ENCODE measurements at regions not wholly inside any gene's neighbourhood (a gene's known extent, or its start where the extent isn't known, plus 50 kb on each side); places are given as distances from the start of the nearest gene placed in this dataset.

GRCh38 chr13:21884965-21885567 is 214.2 kb downstream of the FGF9 start (continued):
- TF ChIP-seq, protein P1, sequence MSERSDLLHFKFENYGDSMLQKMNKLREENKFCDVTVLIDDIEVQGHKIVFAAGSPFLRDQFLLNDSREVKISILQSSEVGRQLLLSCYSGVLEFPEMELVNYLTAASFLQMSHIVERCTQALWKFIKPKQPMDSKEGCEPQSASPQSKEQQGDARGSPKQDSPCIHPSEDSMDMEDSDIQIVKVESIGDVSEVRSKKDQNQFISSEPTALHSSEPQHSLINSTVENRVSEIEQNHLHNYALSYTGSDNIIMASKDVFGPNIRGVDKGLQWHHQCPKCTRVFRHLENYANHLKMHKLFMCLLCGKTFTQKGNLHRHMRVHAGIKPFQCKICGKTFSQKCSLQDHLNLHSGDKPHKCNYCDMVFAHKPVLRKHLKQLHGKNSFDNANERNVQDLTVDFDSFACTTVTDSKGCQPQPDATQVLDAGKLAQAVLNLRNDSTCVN (CRISPR knock-in tag; IDR thresholded peaks at IDR 0.05): no peak

GRCh38 chr13:21885714-21886224 is 214.9 kb downstream of the FGF9 start:
- Histone ChIP-seq H3K4me2 (ENCODE audit: insufficient read depth, low read length) (no peak overlapping the region), H3K4me3 (no peak overlapping the region), H3K79me2 (ENCODE audit: control insufficient read depth, insufficient read depth, low read length) (no peaks in the 10 kb centered on the region), H3K9me1 (ENCODE audit: control insufficient read depth, insufficient read depth, low read length) (no peaks in the 10 kb centered on the region), H3K9me3 (replicated peaks; ENCODE audit: control insufficient read depth, insufficient read depth, low read depth, low read length) (no peaks in the 10 kb centered on the region), H2AFZ (ENCODE audit: low read depth, low read length) (no peak overlapping the region), H3K27ac (ENCODE audit: extremely low read depth, low read depth, low read length) (no peak overlapping the region), H3K36me3 (ENCODE audit: control insufficient read depth, insufficient read depth, low read length) (no peaks in the 10 kb centered on the region), H3K4me1 (replicated peaks in 1 of 2; ENCODE audit: control insufficient read depth in 2 of 2, insufficient read depth in 2 of 2, low read length in 2 of 2) (no peaks in the 10 kb centered on the region), H4K20me1 (replicated peaks; ENCODE audit: control insufficient read depth, insufficient read depth, low read length) (no peaks in the 10 kb centered on the region), H3K27me3 (ENCODE audit: control insufficient read depth in 2 of 2, insufficient read depth in 2 of 2, low read length in 2 of 2) (peaks cover 0 to 6% of the 10 kb centered on the region in 2 experiments; a peak in 2 of 5 replicates), H3K9ac (ENCODE audit: insufficient read depth in 1 of 2, low read depth in 2 of 2, low read length in 2 of 2) (no peak overlapping the region)
- FAIRE-seq (no peak), ATAC-seq (no peak), DNase-seq (ENCODE audit: extremely low read depth in 1 of 4, low spot score in 3 of 4) (no peak)
- intact Hi-C loops (cut with micrococcal nuclease): no loop called here
- 0% methylated on average over 11 of the region's 12 CpGs for WGBS (ENCODE audit: insufficient coverage, low coverage, missing lambda C conversion rate)
- in situ Hi-C loops (cut with MboI): no loop called here
- BruUV-seq (replicated peaks): no TSS peak
- POLR2A ChIA-PET: interaction anchor here (1.2 to 1.5 kb wide), 2 partner anchors 7 to 9 kb away, joined by 3 to 5 read pairs; no protein-coding TSS in a partner anchor
- CTCF ChIA-PET (ENCODE audit: low intra/inter-chr PET ratio): interaction anchor here (0.5 kb wide), 1 partner anchor 108 kb away, joined by 3 read pairs; no protein-coding TSS in a partner anchor
- no peak for TF ChIP-seq CREBBP (IDR thresholded peaks at IDR 0.05; ENCODE audit: low read depth, low read length)
- TF ChIP-seq CCAR2 (IDR thresholded peaks at IDR 0.05; ENCODE audit: low read depth, low read length): no peak
- no peak for TF ChIP-seq ZNF785 (CRISPR knock-in tag; IDR thresholded peaks at IDR 0.05)
- no peak for TF ChIP-seq DDX20 (tag; IDR thresholded peaks at IDR 0.05; ENCODE audit: low read depth)
- no peak for TF ChIP-seq MYBL2 (IDR thresholded peaks at IDR 0.05; ENCODE audit: low read depth)
- no peak for TF ChIP-seq MYBL2 (CRISPR knock-in tag; IDR thresholded peaks at IDR 0.05; ENCODE audit: borderline replicate concordance)
- no peak for TF ChIP-seq ZNF436 (CRISPR knock-in tag; IDR thresholded peaks at IDR 0.05)
- no peak for TF ChIP-seq JUNB (CRISPR knock-in tag; conservative IDR thresholded peaks at IDR 0.05)
- TF ChIP-seq ZBTB40 (IDR thresholded peaks at IDR 0.05): no peak
- TF ChIP-seq ZBTB40 (CRISPR knock-in tag; IDR thresholded peaks at IDR 0.05): no peak
